Tibial nerve (tissue), 4 donors: ENCODE measurements at regions not wholly inside any gene's neighbourhood (a gene's known extent, or its start where the extent isn't known, plus 50 kb on each side); places are given as distances from the start of the nearest gene placed in this dataset.

ENCODE experiments used
- DNase-seq, 2 donors: peaks; one replicate each; pipeline ENCODE4 v3.0.0-alpha.2; 2019; ENCODE audit warnings: low spot score in 2 of 2
- H3K27ac ChIP-seq, 4 donors: fragments of 200-600 bp; sonication (generic) in 3 of 4; one replicate each; pipeline ENCODE4 v1.5.1; 2017 to 2019; ENCODE audit warnings: mild to moderate bottlenecking in 1 of 4
- H3K27me3 ChIP-seq, 2 donors: fragments of 200-600 bp; sonication (generic) in 1 of 2; one replicate each; pipeline versions ENCODE4 v1.5.1 to v1.6.0; 2017 to 2019
- H3K36me3 ChIP-seq, 3 donors: fragments of 200-600 bp; sonication (generic); one replicate each; pipeline ENCODE4 v1.5.1; 2018 to 2019
- H3K4me1 ChIP-seq, 4 donors: fragments of 200-600 bp; sonication (generic) in 3 of 4; one replicate each; pipeline ENCODE4 v1.5.1; 2017 to 2019
- H3K4me3 ChIP-seq, 4 donors: fragments of 200-600 bp; sonication (generic) in 3 of 4; one replicate each; pipeline ENCODE4 v1.5.1; 2017 to 2019; ENCODE audit warnings: mild to moderate bottlenecking in 1 of 4, moderate library complexity in 1 of 4
- H3K9me3 ChIP-seq, 4 donors: fragments of 200-600 bp; sonication (generic) in 3 of 4; one replicate each; pipeline ENCODE4 v1.5.1; 2017 to 2019
- CTCF ChIP-seq, 5 experiments: fragments of 200-600 bp in 3 of 5; fragments of 450-650 bp in 2 of 5; sonication (generic) in 3 of 5; IDR thresholded peaks; one replicate each; pipeline ENCODE4 v1.5.1; 2016 to 2019; ENCODE audit warnings: antibody characterized with exemption in 5 of 5, mild to moderate bottlenecking in 3 of 5, moderate library complexity in 2 of 5
- EP300 ChIP-seq, 2 donors: sonication (generic); formaldehyde crosslinking; IDR thresholded peaks; one replicate each; pipeline ENCODE4 v1.6.1; 2017; ENCODE audit warnings: antibody characterized with exemption in 2 of 2, mild to moderate bottlenecking in 1 of 2
- POLR2A ChIP-seq, 2 donors: fragments of 450-650 bp; IDR thresholded peaks; one replicate each; pipeline ENCODE4 v1.6.1; 2017; ENCODE audit warnings: antibody characterized with exemption in 2 of 2, mild to moderate bottlenecking in 2 of 2, moderate library complexity in 2 of 2
- WGBS, 2 donors: methylation state at CpG; one replicate each; pipeline ENCODE4 v1.1.5; 2018; 5-methylcytosine and 5-hydroxymethylcytosine counted together

DNA sequence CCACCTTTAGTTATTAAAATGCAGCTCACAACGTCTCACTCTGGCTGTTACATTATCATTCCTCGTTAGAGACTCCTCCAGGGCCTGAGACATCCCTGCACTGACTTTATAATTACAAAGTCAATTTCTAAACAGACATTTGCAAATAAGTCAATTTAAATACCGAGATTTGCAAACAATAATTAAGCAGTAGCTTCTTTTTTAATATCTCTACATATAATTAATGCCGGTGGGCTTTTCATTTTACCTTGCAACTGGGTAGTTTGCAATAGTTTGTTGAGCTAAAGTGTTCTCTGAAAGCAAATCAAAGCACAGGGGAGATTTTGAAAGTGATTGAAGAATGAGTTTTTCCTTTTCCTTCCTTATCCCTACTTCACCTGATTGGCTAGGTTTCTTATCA is 154.4 kb downstream of the TLR4 start:
- H3K27ac ChIP-seq = no peak overlapping the region
- H3K36me3 ChIP-seq = no peaks in the 10 kb centered on the region
- no peaks in the 10 kb centered on the region for H3K4me1 ChIP-seq
- 57 to 79% methylated on average over 4 of the region's 4 CpGs for WGBS, 2 donors
- TF ChIP-seq CTCF (IDR thresholded peaks at IDR 0.05) (no peak), POLR2A (IDR thresholded peaks at IDR 0.05) (no peak), EP300 (IDR thresholded peaks at IDR 0.05) (no peak)
- DNase-seq = no peak
- H3K4me3 ChIP-seq = no peak overlapping the region
- no peaks in the 10 kb centered on the region for H3K27me3 ChIP-seq
- H3K9me3 ChIP-seq = no peaks in the 10 kb centered on the region

DNA sequence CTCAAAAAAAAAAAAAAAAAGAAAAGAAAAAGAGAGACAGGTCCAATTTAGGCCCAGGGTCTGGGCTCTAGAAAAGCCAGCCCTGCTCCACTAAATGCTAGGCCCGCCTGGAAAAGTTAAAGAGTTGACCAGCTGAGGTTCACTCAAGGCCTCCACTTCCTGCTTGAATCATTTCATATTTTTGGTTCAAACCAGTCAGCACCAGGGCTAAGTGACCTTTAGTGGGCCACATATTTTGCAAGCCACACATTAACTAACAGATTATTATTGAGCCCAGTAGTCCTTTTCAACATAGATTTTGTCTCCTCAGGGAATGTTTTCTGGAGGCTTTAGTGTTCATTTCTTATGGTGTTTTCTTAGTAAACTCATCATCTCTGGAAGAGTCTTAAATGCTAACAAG is 156.6 kb downstream of the TLR4 start:
- TF ChIP-seq EP300 (IDR thresholded peaks at IDR 0.05) (no peak), CTCF (IDR thresholded peaks at IDR 0.05) (no peak), POLR2A (IDR thresholded peaks at IDR 0.05) (no peak)
- no peaks in the 10 kb centered on the region for H3K9me3 ChIP-seq
- no peak overlapping the region for H3K4me3 ChIP-seq
- 83 to 96% methylated on average over 1 of the region's 1 CpG for WGBS, 2 donors
- no peaks in the 10 kb centered on the region for H3K4me1 ChIP-seq
- no peaks in the 10 kb centered on the region for H3K27me3 ChIP-seq
- H3K27ac ChIP-seq = no peak overlapping the region
- DNase-seq = no peak
- H3K36me3 ChIP-seq = no peaks in the 10 kb centered on the region

DNA sequence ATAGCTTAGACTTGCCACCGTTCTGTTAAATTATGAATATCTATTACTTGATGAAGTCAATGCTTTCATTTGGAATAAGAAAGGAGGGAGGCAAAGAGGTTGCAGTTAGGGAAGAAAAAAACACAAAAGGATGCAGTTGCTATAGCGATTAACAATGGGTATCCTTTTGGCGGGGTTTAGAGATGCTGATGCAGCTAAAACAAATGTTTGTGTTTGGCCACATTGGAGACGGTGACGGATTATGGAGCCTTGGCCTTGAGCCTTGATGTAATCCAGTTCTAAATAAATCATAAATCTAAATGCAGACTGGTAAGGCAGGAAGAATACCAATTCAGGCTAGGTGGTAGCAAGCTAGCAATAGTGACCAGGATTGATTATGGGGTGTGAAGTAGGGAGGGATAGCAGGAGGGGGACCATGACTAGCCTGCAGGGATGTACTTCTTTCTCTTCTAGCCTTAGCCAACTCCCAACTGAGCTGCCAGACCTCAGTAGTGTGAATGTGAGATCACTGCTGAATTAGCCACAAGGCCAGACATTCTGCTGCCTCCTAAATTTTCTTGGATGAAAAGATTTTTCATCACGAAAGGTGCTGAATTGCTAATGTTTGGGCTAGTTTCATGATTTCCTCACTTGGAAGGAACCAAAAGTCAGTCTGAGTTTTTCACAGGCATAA is 160.3 kb downstream of the TLR4 start:
- H3K9me3 ChIP-seq = no peaks in the 10 kb centered on the region
- H3K4me3 ChIP-seq = no peak overlapping the region
- no peak for DNase-seq
- no peak overlapping the region for H3K27ac ChIP-seq
- no peaks in the 10 kb centered on the region for H3K36me3 ChIP-seq
- 50 to 51% methylated on average over 6 of the region's 6 CpGs for WGBS, 2 donors
- no peaks in the 10 kb centered on the region for H3K4me1 ChIP-seq
- TF ChIP-seq POLR2A (IDR thresholded peaks at IDR 0.05) = no peak
- no peak for TF ChIP-seq EP300 (IDR thresholded peaks at IDR 0.05)
- no peak for TF ChIP-seq CTCF (IDR thresholded peaks at IDR 0.05)
- H3K27me3 ChIP-seq = no peaks in the 10 kb centered on the region

GRCh38 chr9:117868594-117868993 is 164.4 kb downstream of the TLR4 start:
- 84 to 94% methylated on average over 1 of the region's 1 CpG for WGBS, 2 donors

DNA sequence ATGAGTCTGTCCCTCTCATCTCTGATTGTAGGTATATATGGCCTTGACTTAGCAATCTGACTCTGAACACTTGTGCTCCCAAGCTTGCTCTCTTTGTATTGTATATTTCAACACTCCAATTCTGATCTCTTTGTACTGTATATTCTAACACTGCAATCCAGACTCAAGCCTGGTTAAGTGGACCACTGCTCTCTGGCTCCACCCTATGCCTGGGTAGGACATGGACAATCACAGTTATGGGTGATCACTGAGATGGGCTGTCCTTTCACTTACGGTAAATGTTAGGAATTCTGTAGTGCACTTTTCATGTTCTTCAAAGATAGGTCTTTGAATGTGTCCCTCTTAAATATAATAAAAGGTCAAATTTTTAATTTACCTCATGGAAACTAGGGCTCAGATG is 165.1 kb downstream of the TLR4 start:
- no peak for TF ChIP-seq EP300 (IDR thresholded peaks at IDR 0.05)
- Histone ChIP-seq H3K4me3 (no peak overlapping the region), H3K36me3 (no peaks in the 10 kb centered on the region), H3K9me3 (no peaks in the 10 kb centered on the region), H3K27me3 (no peaks in the 10 kb centered on the region), H3K27ac (no peak overlapping the region), H3K4me1 (no peaks in the 10 kb centered on the region)
- DNase-seq = no peak
- WGBS, 2 donors = 96 to 100% methylated on average over 1 of the region's 1 CpG

More at GRCh38 chr9:117868594-117868993, 164.4 kb downstream of the TLR4 start:
- no peak for TF ChIP-seq CTCF (IDR thresholded peaks at IDR 0.05)
- no peak for TF ChIP-seq EP300 (IDR thresholded peaks at IDR 0.05)
- TF ChIP-seq POLR2A (IDR thresholded peaks at IDR 0.05) = no peak
- Histone ChIP-seq H3K27ac (no peak overlapping the region), H3K36me3 (no peaks in the 10 kb centered on the region), H3K9me3 (no peaks in the 10 kb centered on the region), H3K4me3 (no peak overlapping the region), H3K27me3 (no peaks in the 10 kb centered on the region), H3K4me1 (no peaks in the 10 kb centered on the region)
- no peak for DNase-seq

DNA sequence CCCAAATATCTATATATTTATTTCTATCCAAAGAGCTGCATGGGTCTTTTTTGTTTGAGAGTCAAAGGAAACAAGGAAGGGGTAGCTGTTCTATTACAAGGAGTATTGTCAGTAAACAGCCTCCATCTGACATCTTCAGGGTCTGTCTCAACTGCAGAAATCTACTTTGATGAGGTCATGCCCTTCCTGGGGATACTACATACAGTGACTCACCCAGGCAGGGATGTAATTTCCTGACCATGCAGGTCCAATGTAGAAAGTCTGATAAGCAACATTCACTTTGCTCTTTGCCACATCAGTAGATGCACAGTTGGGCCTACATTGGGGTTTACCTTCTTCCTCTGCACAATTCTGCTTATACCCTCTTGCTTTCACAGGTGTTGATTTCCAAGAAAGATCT is 165.5 kb downstream of the TLR4 start:
- no peak overlapping the region for H3K4me3 ChIP-seq
- H3K27ac ChIP-seq = no peak overlapping the region
- no peaks in the 10 kb centered on the region for H3K9me3 ChIP-seq
- TF ChIP-seq POLR2A (IDR thresholded peaks at IDR 0.05) (no peak), CTCF (IDR thresholded peaks at IDR 0.05) (no peak), EP300 (IDR thresholded peaks at IDR 0.05) (no peak)
- H3K4me1 ChIP-seq = no peaks in the 10 kb centered on the region
- no peaks in the 10 kb centered on the region for H3K36me3 ChIP-seq
- DNase-seq = no peak
- no peaks in the 10 kb centered on the region for H3K27me3 ChIP-seq
